Body of pancreas (tissue), 4 donors: ENCODE measurements at regions not wholly inside any gene's neighbourhood (a gene's known extent, or its start where the extent isn't known, plus 50 kb on each side); places are given as distances from the start of the nearest gene placed in this dataset.

Experiments used
- ATAC-seq: fragments of 150-250 bp; one replicate; pipeline ENCODE4 v1.9.1; 2016
- DNase-seq, 4 donors: peaks; one replicate each; pipeline ENCODE4 v3.0.0-alpha.2; 2019
- H3K27ac ChIP-seq, 4 donors: fragments of 200-600 bp; sonication (generic); 1 replicate in 3 of 4; 2 replicates in 1 of 4; pipeline versions ENCODE4 v1.5.1 to v1.6.1; 2016 to 2019; ENCODE audit warnings: mild to moderate bottlenecking in 1 of 4, mixed read lengths in 1 of 4, moderate library complexity in 1 of 4
- H3K27me3 ChIP-seq, 2 donors: fragments of 200-600 bp; sonication (generic); one replicate each; pipeline ENCODE4 v1.6.0; 2016; ENCODE audit warnings: mild to moderate bottlenecking in 1 of 2
- H3K36me3 ChIP-seq, 2 donors: fragments of 200-600 bp; sonication (generic); replicated peaks in 1 of 2; 2 replicates each; pipeline ENCODE4 v1.5.1; 2016; ENCODE audit warnings: low read depth in 2 of 2; ENCODE audit not compliant: insufficient read depth in 1 of 2
- H3K4me1 ChIP-seq: fragments of 200-600 bp; sonication (generic); one replicate; pipeline ENCODE4 v1.6.0; 2016
- H3K4me3 ChIP-seq, 2 donors: fragments of 200-600 bp; sonication (generic); 1 replicate in 1 of 2; 2 replicates in 1 of 2; pipeline ENCODE4 v1.5.1; 2016 to 2019
- H3K9me3 ChIP-seq, 3 donors: fragments of 200-600 bp; sonication (generic); 1 replicate in 2 of 3; 2 replicates in 1 of 3; pipeline ENCODE4 v1.5.1; 2016
- CTCF ChIP-seq, 7 experiments: fragments of 450-650 bp in 4 of 7; fragments of 200-600 bp in 3 of 7; sonication (generic) in 3 of 7; IDR thresholded peaks; one replicate each; pipeline ENCODE4 v1.5.1; 2016 to 2019; ENCODE audit warnings: antibody characterized with exemption in 7 of 7
- POLR2A ChIP-seq, 3 donors: fragments of 450-650 bp; IDR thresholded peaks; one replicate each; pipeline ENCODE4 v1.6.1; 2016; ENCODE audit warnings: antibody characterized with exemption in 3 of 3, mild to moderate bottlenecking in 2 of 3
- WGBS, 2 donors: methylation state at CpG; one replicate each; pipeline ENCODE4 v1.1.5; 2017; 5-methylcytosine and 5-hydroxymethylcytosine counted together
- intact Hi-C: fragments of 100-400 bp; cut with DNase I; formaldehyde crosslinking; loops from one replicate; pipeline ENCODE4 v1.15.1; 2023

GRCh38 chr13:67318860-67319259 is 88.7 kb upstream of the PCDH9 start:
- no peak for ATAC-seq
- intact Hi-C loops: no loop called here
- H3K4me3 ChIP-seq: no peak overlapping the region
- H3K4me1 ChIP-seq: no peaks in the 10 kb centered on the region
- H3K36me3 ChIP-seq: no peaks in the 10 kb centered on the region
- H3K9me3 ChIP-seq: no peaks in the 10 kb centered on the region
- no peak for DNase-seq
- H3K27ac ChIP-seq: no peak overlapping the region
- TF ChIP-seq CTCF (IDR thresholded peaks at IDR 0.05) (no peak), POLR2A (IDR thresholded peaks at IDR 0.05) (no peak)
- no peaks in the 10 kb centered on the region for H3K27me3 ChIP-seq

- Histone ChIP-seq H3K9me3 (no peaks in the 10 kb centered on the region), H3K36me3 (no peaks in the 10 kb centered on the region), H3K27me3 (no peaks in the 10 kb centered on the region), H3K4me1 (no peaks in the 10 kb centered on the region), H3K27ac (no peak overlapping the region), H3K4me3 (no peak overlapping the region)
- DNase-seq (no peak), ATAC-seq (no peak)
- intact Hi-C loops: no loop called here
- TF ChIP-seq POLR2A (IDR thresholded peaks at IDR 0.05) (no peak), CTCF (IDR thresholded peaks at IDR 0.05) (no peak)
Measured at GRCh38 chr13:67318398-67318797, 88.3 kb upstream of the PCDH9 start.

- Histone ChIP-seq H3K27me3 (no peaks in the 10 kb centered on the region), H3K4me1 (no peaks in the 10 kb centered on the region), H3K36me3 (no peaks in the 10 kb centered on the region), H3K4me3 (no peak overlapping the region), H3K27ac (no peak overlapping the region), H3K9me3 (no peaks in the 10 kb centered on the region)
- DNase-seq (no peak), ATAC-seq (no peak)
- intact Hi-C loops: no loop called here
- TF ChIP-seq CTCF (IDR thresholded peaks at IDR 0.05) (no peak), POLR2A (IDR thresholded peaks at IDR 0.05) (no peak)
- WGBS, 2 donors: 60 to 61% methylated on average over 3 of the region's 3 CpGs
Measured at GRCh38 chr13:67314405-67314804, 84.3 kb upstream of the PCDH9 start.

GRCh38 chr13:67308004-67308772 is 78.1 kb upstream of the PCDH9 start:
- H3K27me3 ChIP-seq: no peaks in the 10 kb centered on the region
- no peak overlapping the region for H3K4me3 ChIP-seq
- DNase-seq: no peak
- TF ChIP-seq CTCF (IDR thresholded peaks at IDR 0.05) (no peak), POLR2A (IDR thresholded peaks at IDR 0.05) (no peak)
- no peaks in the 10 kb centered on the region for H3K9me3 ChIP-seq
- 57 to 65% methylated on average over 4 of the region's 4 CpGs for WGBS, 2 donors
- no peaks in the 10 kb centered on the region for H3K36me3 ChIP-seq
- intact Hi-C loops: no loop called here
- H3K4me1 ChIP-seq: no peaks in the 10 kb centered on the region
- no peak for ATAC-seq
- no peak overlapping the region for H3K27ac ChIP-seq

- no peak overlapping the region for H3K27ac ChIP-seq
- intact Hi-C loops: no loop called here
- ATAC-seq (no peak), DNase-seq (no peak)
- no peaks in the 10 kb centered on the region for H3K36me3 ChIP-seq
- TF ChIP-seq POLR2A (IDR thresholded peaks at IDR 0.05) (no peak), CTCF (IDR thresholded peaks at IDR 0.05) (no peak)
- H3K27me3 ChIP-seq: no peaks in the 10 kb centered on the region
- H3K4me3 ChIP-seq: no peak overlapping the region
- WGBS, 2 donors: 80 to 85% methylated on average over 1 of the region's 1 CpG
- no peaks in the 10 kb centered on the region for H3K4me1 ChIP-seq
- no peaks in the 10 kb centered on the region for H3K9me3 ChIP-seq
Measured at GRCh38 chr13:67306742-67307141, 76.6 kb upstream of the PCDH9 start.
